Activated T-helper 2 cell treated with anti-CD3 and anti-CD28 coated beads, Interferon-gamma antibody, Interleukin-2, Interleukin-4, amounts not matched to agents 10 μg/mL and 5 μg/mL and 100 μg/mL, durations not matched to agents 14 hours and 24 hours and 36 hours (primary cell): ENCODE measurements at regions not wholly inside any gene's neighbourhood (a gene's known extent, or its start where the extent isn't known, plus 50 kb on each side); places are given as distances from the start of the nearest gene placed in this dataset.
"Not testable (repeated sequence)": the region's sequence is repeated elsewhere in the genome, so short reads cannot be mapped to it uniquely, and the experiment has no call there.

Experiments
- DNase-seq: peaks from one replicate; pipeline ENCODE4 v3.0.0; 2021; ENCODE audit warnings: low spot score
- H3K27ac Mint-ChIP-seq: one replicate; pipeline ENCODE4 v1.8.0; 2021; ENCODE audit warnings: mixed read lengths
- H3K27me3 Mint-ChIP-seq: one replicate; pipeline ENCODE4 v1.8.0; 2021; ENCODE audit warnings: low read depth, mixed read lengths
- H3K36me3 Mint-ChIP-seq: one replicate; pipeline ENCODE4 v1.8.0; 2021; ENCODE audit warnings: low read depth, mixed read lengths
- H3K4me1 Mint-ChIP-seq: one replicate; pipeline ENCODE4 v1.8.0; 2021; ENCODE audit warnings: low read depth, mixed read lengths
- H3K4me3 Mint-ChIP-seq: one replicate; pipeline ENCODE4 v1.8.0; 2021; ENCODE audit warnings: low read depth, mild to moderate bottlenecking, moderate library complexity, mixed read lengths
- H3K9me3 Mint-ChIP-seq: one replicate; pipeline ENCODE4 v1.8.0; 2021; ENCODE audit warnings: mixed read lengths
- intact Hi-C: fragments of 100-400 bp; cut with micrococcal nuclease; formaldehyde crosslinking; loops from one replicate; pipeline ENCODE4 v1.15.1; 2023

- Mint-ChIP-seq H3K36me3 (no peaks in the 10 kb centered on the region), H3K27ac (no peak overlapping the region), H3K27me3 (no peaks in the 10 kb centered on the region), H3K4me3 (no peak overlapping the region), H3K9me3 (no peaks in the 10 kb centered on the region), H3K4me1 (no peaks in the 10 kb centered on the region)
- intact Hi-C loops: no loop called here
- DNase-seq: no peak
Measured at GRCh38 chr10:121317374-121317773, 280.9 kb downstream of the FGFR2 start.

- intact Hi-C loops: no loop called here
- no peak for DNase-seq
- H3K4me1 Mint-ChIP-seq: no peaks in the 10 kb centered on the region
- no peaks in the 10 kb centered on the region for H3K36me3 Mint-ChIP-seq
- H3K27ac Mint-ChIP-seq: no peak overlapping the region
- H3K9me3 Mint-ChIP-seq: no peaks in the 10 kb centered on the region
- no peaks in the 10 kb centered on the region for H3K27me3 Mint-ChIP-seq
- no peak overlapping the region for H3K4me3 Mint-ChIP-seq
Measured at GRCh38 chr10:121322046-121322445, 276.2 kb downstream of the FGFR2 start.

GRCh38 chr10:121322776-121323175, 275.5 kb downstream of the FGFR2 start:
- no peaks in the 10 kb centered on the region for H3K9me3 Mint-ChIP-seq
- H3K4me1 Mint-ChIP-seq: no peaks in the 10 kb centered on the region
- H3K36me3 Mint-ChIP-seq: no peaks in the 10 kb centered on the region
- H3K27me3 Mint-ChIP-seq: no peaks in the 10 kb centered on the region
- DNase-seq: no peak
- H3K27ac Mint-ChIP-seq: no peak overlapping the region
- H3K4me3 Mint-ChIP-seq: no peak overlapping the region
- intact Hi-C loops: no loop called here

GRCh38 chr10:121323443-121323842, 274.8 kb downstream of the FGFR2 start:
- H3K27ac Mint-ChIP-seq: no peak overlapping the region
- no peaks in the 10 kb centered on the region for H3K36me3 Mint-ChIP-seq
- intact Hi-C loops: no loop called here
- no peaks in the 10 kb centered on the region for H3K27me3 Mint-ChIP-seq
- H3K4me1 Mint-ChIP-seq: no peaks in the 10 kb centered on the region
- no peaks in the 10 kb centered on the region for H3K9me3 Mint-ChIP-seq
- DNase-seq: no peak
- no peak overlapping the region for H3K4me3 Mint-ChIP-seq

GRCh38 chr10:121324678-121325213, 273.5 kb downstream of the FGFR2 start:
- Mint-ChIP-seq H3K4me3 (no peak overlapping the region), H3K36me3 (no peaks in the 10 kb centered on the region), H3K4me1 (no peaks in the 10 kb centered on the region), H3K27me3 (no peaks in the 10 kb centered on the region), H3K27ac (no peak overlapping the region), H3K9me3 (no peaks in the 10 kb centered on the region)
- intact Hi-C loops: no loop called here
- no peak for DNase-seq

GRCh38 chr10:121325490-121326231, 272.6 kb downstream of the FGFR2 start:
- Mint-ChIP-seq H3K36me3 (no peaks in the 10 kb centered on the region), H3K9me3 (no peaks in the 10 kb centered on the region), H3K4me3 (no peak overlapping the region)

GRCh38 chr10:121326905-121327304, 271.3 kb downstream of the FGFR2 start:
- DNase-seq: no peak
- no peak overlapping the region for H3K4me3 Mint-ChIP-seq
- intact Hi-C loops: no loop called here
- H3K27ac Mint-ChIP-seq: no peak overlapping the region
- no peaks in the 10 kb centered on the region for H3K36me3 Mint-ChIP-seq
- H3K27me3 Mint-ChIP-seq: no peaks in the 10 kb centered on the region
- H3K9me3 Mint-ChIP-seq: no peaks in the 10 kb centered on the region
- no peaks in the 10 kb centered on the region for H3K4me1 Mint-ChIP-seq

More at GRCh38 chr10:121325490-121326231, 272.6 kb downstream of the FGFR2 start:
- Mint-ChIP-seq H3K27me3 (no peaks in the 10 kb centered on the region), H3K4me1 (no peaks in the 10 kb centered on the region), H3K27ac (no peak overlapping the region)
- intact Hi-C loops: no loop called here
- DNase-seq: no peak

GRCh38 chr10:121327727-121328126, 270.5 kb downstream of the FGFR2 start:
- no peaks in the 10 kb centered on the region for H3K4me1 Mint-ChIP-seq
- H3K36me3 Mint-ChIP-seq: no peaks in the 10 kb centered on the region
- no peaks in the 10 kb centered on the region for H3K9me3 Mint-ChIP-seq
- no peak overlapping the region for H3K27ac Mint-ChIP-seq
- H3K27me3 Mint-ChIP-seq: no peaks in the 10 kb centered on the region
- H3K4me3 Mint-ChIP-seq: no peak overlapping the region
- intact Hi-C loops: no loop called here
- DNase-seq: no peak

- H3K27me3 Mint-ChIP-seq, H3K9me3 Mint-ChIP-seq, H3K4me1 Mint-ChIP-seq, H3K4me3 Mint-ChIP-seq, H3K36me3 Mint-ChIP-seq, intact Hi-C loops, DNase-seq, H3K27ac Mint-ChIP-seq: not testable (repeated sequence)
Measured at GRCh38 chr10:121329631-121330030, 268.6 kb downstream of the FGFR2 start.

GRCh38 chr10:121330563-121330962, 267.7 kb downstream of the FGFR2 start:
- DNase-seq: no peak
- Mint-ChIP-seq H3K27ac (no peak overlapping the region), H3K27me3 (no peaks in the 10 kb centered on the region), H3K4me3 (no peak overlapping the region), H3K36me3 (no peaks in the 10 kb centered on the region), H3K9me3 (no peaks in the 10 kb centered on the region), H3K4me1 (no peaks in the 10 kb centered on the region)
- intact Hi-C loops: no loop called here

GRCh38 chr10:121332353-121332752, 265.9 kb downstream of the FGFR2 start:
- H3K27ac Mint-ChIP-seq: no peak overlapping the region
- no peaks in the 10 kb centered on the region for H3K9me3 Mint-ChIP-seq
- H3K36me3 Mint-ChIP-seq: no peaks in the 10 kb centered on the region
- H3K4me1 Mint-ChIP-seq: no peaks in the 10 kb centered on the region
- no peak overlapping the region for H3K4me3 Mint-ChIP-seq
- DNase-seq: no peak
- intact Hi-C loops: no loop called here
- H3K27me3 Mint-ChIP-seq: no peaks in the 10 kb centered on the region

GRCh38 chr10:121332829-121333765, 265.1 kb downstream of the FGFR2 start:
- no peak for DNase-seq
- Mint-ChIP-seq H3K4me3 (no peak overlapping the region), H3K27ac (no peak overlapping the region), H3K4me1 (no peaks in the 10 kb centered on the region), H3K9me3 (no peaks in the 10 kb centered on the region), H3K36me3 (no peaks in the 10 kb centered on the region), H3K27me3 (no peaks in the 10 kb centered on the region)
- intact Hi-C loops: no loop called here

GRCh38 chr10:121335386-121335925, 262.8 kb downstream of the FGFR2 start:
- intact Hi-C loops: no loop called here

More at GRCh38 chr10:121335386-121335925, 262.8 kb downstream of the FGFR2 start:
- no peaks in the 10 kb centered on the region for H3K4me1 Mint-ChIP-seq
- H3K36me3 Mint-ChIP-seq: no peaks in the 10 kb centered on the region
- H3K9me3 Mint-ChIP-seq: no peaks in the 10 kb centered on the region
- H3K27me3 Mint-ChIP-seq: no peaks in the 10 kb centered on the region
- DNase-seq: no peak
- no peak overlapping the region for H3K4me3 Mint-ChIP-seq
- no peak overlapping the region for H3K27ac Mint-ChIP-seq
